ENCODE measurements at regions not wholly inside any gene's neighbourhood (a gene's known extent, or its start where the extent isn't known, plus 50 kb on each side); places are given as distances from the start of the nearest gene placed in this dataset.

- Mint-ChIP-seq H3K36me3 (ENCODE audit: insufficient read depth, unreplicated experiment) (no peaks in the 10 kb centered on the region), H3K4me1 (ENCODE audit: insufficient read depth, unreplicated experiment) (no peaks in the 10 kb centered on the region), H3K9me3 (ENCODE audit: unreplicated experiment) (no peaks in the 10 kb centered on the region)
These were observed 1519.3 kb upstream of the TMEM132C start for GRCh38 chr12:126747530-126748149.

GRCh38 chr12:126752021-126752420 is 1514.9 kb upstream of the TMEM132C start:
- no peaks in the 10 kb centered on the region for H3K27me3 Mint-ChIP-seq (ENCODE audit: insufficient read depth, unreplicated experiment)
- no peak overlapping the region for H3K4me3 Mint-ChIP-seq (ENCODE audit: unreplicated experiment)
- ChIA-PET POLR2A (no interaction called here), CTCF (no interaction called here)
- no peaks in the 10 kb centered on the region for H3K36me3 Mint-ChIP-seq (ENCODE audit: insufficient read depth, unreplicated experiment)
- no peak overlapping the region for H3K27ac Mint-ChIP-seq (ENCODE audit: low read depth, unreplicated experiment)
- intact Hi-C loops (cut with micrococcal nuclease) = no loop called here
- BruUV-seq (replicated peaks) = no TSS peak
- H3K4me1 Mint-ChIP-seq (ENCODE audit: insufficient read depth, unreplicated experiment) = no peaks in the 10 kb centered on the region
- no peak for TF ChIP-seq CTCF (IDR thresholded peaks at IDR 0.05; ENCODE audit: unreplicated experiment)
- no peaks in the 10 kb centered on the region for H3K9me3 Mint-ChIP-seq (ENCODE audit: unreplicated experiment)
- no peak for DNase-seq (ENCODE audit: unreplicated experiment)

More at GRCh38 chr12:126747530-126748149, 1519.3 kb upstream of the TMEM132C start:
- TF ChIP-seq CTCF (IDR thresholded peaks at IDR 0.05; ENCODE audit: unreplicated experiment) = peak; percentile 94
- CTCF ChIA-PET = interaction anchor here (0.6 to 2.7 kb wide), 73 partner anchors 8 to 1572 kb away, joined by 3 to 34 read pairs (median 4); no protein-coding TSS in a partner anchor
- no peak overlapping the region for H3K27ac Mint-ChIP-seq (ENCODE audit: low read depth, unreplicated experiment)
- H3K4me3 Mint-ChIP-seq (ENCODE audit: unreplicated experiment) = no peak overlapping the region
- BruUV-seq (replicated peaks) = no TSS peak
- H3K27me3 Mint-ChIP-seq (ENCODE audit: insufficient read depth, unreplicated experiment) = no peaks in the 10 kb centered on the region
- intact Hi-C loops (cut with micrococcal nuclease) = loop anchor here (1.0 to 5.0 kb wide), 5 partner anchors 279 to 1565 kb away; no protein-coding TSS in a partner anchor
- DNase-seq (ENCODE audit: unreplicated experiment) = peak; percentile 70
- POLR2A ChIA-PET = no interaction called here

- intact Hi-C loops (cut with micrococcal nuclease) = no loop called here
- no peak for DNase-seq (ENCODE audit: unreplicated experiment)
- Mint-ChIP-seq H3K9me3 (ENCODE audit: unreplicated experiment) (no peaks in the 10 kb centered on the region), H3K4me1 (ENCODE audit: insufficient read depth, unreplicated experiment) (no peaks in the 10 kb centered on the region), H3K27me3 (ENCODE audit: insufficient read depth, unreplicated experiment) (no peaks in the 10 kb centered on the region), H3K27ac (ENCODE audit: low read depth, unreplicated experiment) (no peak overlapping the region), H3K4me3 (ENCODE audit: unreplicated experiment) (no peak overlapping the region), H3K36me3 (ENCODE audit: insufficient read depth, unreplicated experiment) (no peaks in the 10 kb centered on the region)
- ChIA-PET POLR2A (no interaction called here), CTCF (interaction anchor here (3.6 kb wide), 1 partner anchor 9 kb away, joined by 20 read pairs; no protein-coding TSS in a partner anchor)
- BruUV-seq (replicated peaks) = no TSS peak
- no peak for TF ChIP-seq CTCF (IDR thresholded peaks at IDR 0.05; ENCODE audit: unreplicated experiment)
These were observed 1509.6 kb upstream of the TMEM132C start for GRCh38 chr12:126757326-126757725.

- CTCF ChIA-PET = interaction anchor here (1.0 to 3.6 kb wide), 2 partner anchors 12 to 1428 kb away, joined by 3 to 20 read pairs; no protein-coding TSS in a partner anchor
- Mint-ChIP-seq H3K9me3 (ENCODE audit: unreplicated experiment) (peaks cover 16% of the 10 kb centered on the region), H3K27me3 (ENCODE audit: insufficient read depth, unreplicated experiment) (no peaks in the 10 kb centered on the region), H3K36me3 (ENCODE audit: insufficient read depth, unreplicated experiment) (no peaks in the 10 kb centered on the region), H3K4me3 (ENCODE audit: unreplicated experiment) (no peak overlapping the region), H3K4me1 (ENCODE audit: insufficient read depth, unreplicated experiment) (no peaks in the 10 kb centered on the region), H3K27ac (ENCODE audit: low read depth, unreplicated experiment) (no peak overlapping the region)
- no TSS peak for BruUV-seq (replicated peaks)
- POLR2A ChIA-PET = no interaction called here
- intact Hi-C loops (cut with micrococcal nuclease) = no loop called here
- DNase-seq (ENCODE audit: unreplicated experiment) = no peak
- TF ChIP-seq CTCF (IDR thresholded peaks at IDR 0.05; ENCODE audit: unreplicated experiment) = no peak
These were observed 1506.9 kb upstream of the TMEM132C start for GRCh38 chr12:126760092-126760491.
